NB4 (cell line): ENCODE measurements at regions not wholly inside any gene's neighbourhood (a gene's known extent, or its start where the extent isn't known, plus 50 kb on each side); places are given as distances from the start of the nearest gene placed in this dataset.

Source experiments
- CTCF ChIP-seq: IDR thresholded peaks from one replicate; pipeline ENCODE4 v1.5.1; 2012; ENCODE audit warnings: low read depth, low read length
- MAX ChIP-seq: IDR thresholded peaks from 2 replicates; pipeline ENCODE4 v1.6.1; 2011; ENCODE audit warnings: low read depth, low read length
- POLR2A ChIP-seq: IDR thresholded peaks from 2 replicates; pipeline ENCODE4 v1.6.1; 2011; ENCODE audit warnings: mild to moderate bottlenecking; ENCODE audit not compliant: insufficient read length; ENCODE audit errors: extremely low read depth

DNA sequence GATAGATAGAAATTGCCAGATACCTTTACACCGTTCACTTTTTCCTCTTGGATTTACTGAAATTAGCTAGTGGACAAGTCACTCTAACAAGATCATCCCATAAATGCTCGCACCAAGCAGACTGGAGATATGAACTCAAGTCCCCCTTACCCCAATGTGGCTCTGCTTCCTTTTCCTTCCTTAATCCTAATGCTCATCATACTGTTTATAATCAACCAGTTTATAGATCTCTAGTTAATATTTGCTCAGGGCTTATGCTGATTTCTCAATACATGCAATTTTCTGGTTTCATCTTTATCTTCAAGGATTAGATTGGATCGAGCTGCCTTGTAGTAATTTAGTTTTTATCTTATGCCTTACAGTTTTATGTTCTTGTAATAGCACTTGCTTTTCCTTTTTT, 318.3 kb upstream of the KLHL29 start:
- TF ChIP-seq POLR2A (no peak), CTCF (no peak), MAX (no peak)
